ENCODE measurements at regions not wholly inside any gene's neighbourhood (a gene's known extent, or its start where the extent isn't known, plus 50 kb on each side); places are given as distances from the start of the nearest gene placed in this dataset.

- H3K4me1 ChIP-seq, result no peaks in the 10 kb centered on the region
- H3K4me3 ChIP-seq (ENCODE audit: low read depth, low read length), result no peak overlapping the region
- H3K9me3 ChIP-seq, result no peaks in the 10 kb centered on the region
- H3K27me3 ChIP-seq, result no peaks in the 10 kb centered on the region
- DNase-seq, result no peak
- no peaks in the 10 kb centered on the region for H3K36me3 ChIP-seq
- TF ChIP-seq CTCF (IDR thresholded peaks at IDR 0.05; ENCODE audit: low read depth, low read length), result no peak
Observed at GRCh38 chr4:24252121-24252520, 332.2 kb downstream of the DHX15 start.

DNA sequence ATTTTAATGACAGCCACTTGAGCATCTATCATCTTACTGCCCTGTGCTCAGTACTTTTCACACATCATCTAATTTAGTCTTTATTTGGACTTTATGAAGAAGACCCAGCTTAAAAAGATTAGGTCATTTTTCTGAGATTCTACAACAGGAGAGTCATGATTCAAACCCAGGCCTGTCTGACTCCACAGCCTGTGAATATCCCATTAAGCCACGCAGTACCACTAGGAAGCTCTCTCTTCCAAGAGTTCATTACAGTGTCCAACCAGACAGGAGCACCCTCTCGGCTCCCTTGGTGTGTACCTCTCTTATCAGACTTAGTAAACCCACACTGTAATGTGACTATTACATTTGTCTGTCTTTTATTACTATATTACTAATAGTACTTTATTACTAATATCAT lies 332.8 kb downstream of the DHX15 start:
- no peak for DNase-seq
- no peak for TF ChIP-seq CTCF (IDR thresholded peaks at IDR 0.05; ENCODE audit: low read depth, low read length)
- no peaks in the 10 kb centered on the region for H3K36me3 ChIP-seq
- H3K27me3 ChIP-seq, result no peaks in the 10 kb centered on the region
- H3K9me3 ChIP-seq, result no peaks in the 10 kb centered on the region
- H3K4me1 ChIP-seq, result no peaks in the 10 kb centered on the region
- H3K4me3 ChIP-seq (ENCODE audit: low read depth, low read length), result no peak overlapping the region

DNA sequence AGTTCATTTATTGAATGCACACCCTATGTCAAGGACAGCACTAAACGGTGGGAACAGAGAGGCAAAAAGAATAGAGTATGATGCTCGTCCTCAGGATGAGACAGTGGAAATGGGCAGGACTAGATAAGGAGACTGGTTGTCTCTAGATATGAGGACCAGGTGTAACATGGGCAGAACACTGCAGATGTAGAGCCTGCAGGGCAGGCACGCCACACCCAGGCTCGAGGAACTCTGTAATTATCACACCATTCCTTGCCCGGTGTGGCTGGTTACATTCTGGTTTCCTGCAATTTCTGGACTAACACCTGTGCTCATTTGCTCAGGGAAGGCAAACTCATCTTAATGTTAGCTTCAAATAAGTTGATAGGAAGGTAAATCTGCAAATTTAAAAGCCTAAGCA lies 334.4 kb downstream of the DHX15 start:
- no peak for DNase-seq
- Histone ChIP-seq H3K27me3 (no peaks in the 10 kb centered on the region), H3K4me3 (ENCODE audit: low read depth, low read length) (no peak overlapping the region), H3K9me3 (no peaks in the 10 kb centered on the region), H3K36me3 (no peaks in the 10 kb centered on the region), H3K4me1 (no peaks in the 10 kb centered on the region)
- no peak for TF ChIP-seq CTCF (IDR thresholded peaks at IDR 0.05; ENCODE audit: low read depth, low read length)

GRCh38 chr4:24248674-24249630 lies 335.4 kb downstream of the DHX15 start:
- no peaks in the 10 kb centered on the region for H3K27me3 ChIP-seq
- no peaks in the 10 kb centered on the region for H3K9me3 ChIP-seq
- no peak for TF ChIP-seq CTCF (IDR thresholded peaks at IDR 0.05; ENCODE audit: low read depth, low read length)
- H3K36me3 ChIP-seq, result no peaks in the 10 kb centered on the region
- H3K4me1 ChIP-seq, result no peaks in the 10 kb centered on the region
- H3K4me3 ChIP-seq (ENCODE audit: low read depth, low read length), result no peak overlapping the region
- DNase-seq, result no peak

- no peaks in the 10 kb centered on the region for H3K9me3 ChIP-seq
- no peak for DNase-seq
Observed at GRCh38 chr4:24245491-24245820, 338.9 kb downstream of the DHX15 start.

More at GRCh38 chr4:24245491-24245820, 338.9 kb downstream of the DHX15 start:
- H3K4me3 ChIP-seq (ENCODE audit: low read depth, low read length), result no peak overlapping the region
- H3K36me3 ChIP-seq, result no peaks in the 10 kb centered on the region
- no peaks in the 10 kb centered on the region for H3K4me1 ChIP-seq
- H3K27me3 ChIP-seq, result no peaks in the 10 kb centered on the region
- TF ChIP-seq CTCF (IDR thresholded peaks at IDR 0.05; ENCODE audit: low read depth, low read length), result no peak

Data from BE2C (cell line).